Thoracic aorta (tissue), 2 donors: ENCODE measurements at regions not wholly inside any gene's neighbourhood (a gene's known extent, or its start where the extent isn't known, plus 50 kb on each side); places are given as distances from the start of the nearest gene placed in this dataset.

Experiments used
- ATAC-seq: fragments of 150-250 bp; one replicate; pipeline ENCODE4 v1.8.0; 2017; ENCODE audit warnings: low read depth; ENCODE audit not compliant: insufficient number of reproducible peaks, low FRiP score
- DNase-seq: peaks from one replicate; pipeline ENCODE4 v3.0.0-alpha.2; 2020; ENCODE audit warnings: low spot score
- H3K27ac ChIP-seq, 2 donors: fragments of 200-600 bp; sonication (generic); 1 replicate in 1 of 2; 2 replicates in 1 of 2; pipeline ENCODE4 v1.5.1; 2016; ENCODE audit warnings: mild to moderate bottlenecking in 2 of 2, moderate library complexity in 2 of 2
- H3K27me3 ChIP-seq: fragments of 200-600 bp; sonication (generic); replicated peaks from 2 replicates; pipeline ENCODE4 v1.6.0; 2016; ENCODE audit warnings: mild to moderate bottlenecking; ENCODE audit not compliant: insufficient read depth
- H3K36me3 ChIP-seq: fragments of 200-600 bp; sonication (generic); one replicate; pipeline ENCODE4 v1.5.1; 2016
- H3K4me1 ChIP-seq, 2 donors: fragments of 200-600 bp; sonication (generic); 1 replicate in 1 of 2; 2 replicates in 1 of 2; pipeline versions ENCODE4 v1.5.1 to v1.6.0; 2016; ENCODE audit warnings: low read depth in 2 of 2, mild to moderate bottlenecking in 1 of 2; ENCODE audit not compliant: control insufficient read depth in 1 of 2
- H3K4me3 ChIP-seq: fragments of 200-600 bp; sonication (generic); 2 replicates; pipeline ENCODE4 v1.5.1; 2016; ENCODE audit warnings: mild to moderate bottlenecking
- H3K9me3 ChIP-seq: fragments of 200-600 bp; sonication (generic); 2 replicates; pipeline ENCODE4 v1.5.1; 2016
- TF ChIP-seq, protein P1 (sequence below): fragments of 200-600 bp; sonication (generic); IDR thresholded peaks from one replicate; pipeline ENCODE4 v1.5.1; 2019; ENCODE audit warnings: antibody characterized with exemption

DNA sequence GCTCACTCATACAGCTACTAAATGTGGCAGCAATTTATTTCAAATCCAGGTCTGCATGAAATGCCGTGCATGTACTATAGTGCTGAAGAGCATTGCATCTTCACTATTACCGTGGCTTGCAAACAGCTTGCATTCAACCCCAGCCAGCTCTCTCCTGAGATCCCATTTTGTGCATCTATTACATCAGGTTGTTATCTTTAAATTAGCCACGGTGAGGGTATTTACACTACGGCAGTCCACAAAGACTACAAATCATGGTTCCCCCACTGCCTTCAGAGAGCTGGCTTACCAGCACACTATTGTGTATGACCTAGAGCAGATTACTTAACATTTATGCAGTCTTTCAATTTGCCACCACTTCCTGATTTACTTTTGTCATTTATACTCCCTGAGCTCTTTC, 621.3 kb upstream of the LRATD1 start:
- H3K27me3 ChIP-seq = no peaks in the 10 kb centered on the region
- H3K4me3 ChIP-seq = no peak overlapping the region
- H3K36me3 ChIP-seq = no peaks in the 10 kb centered on the region
- no peaks in the 10 kb centered on the region for H3K9me3 ChIP-seq
- TF ChIP-seq, protein P1, sequence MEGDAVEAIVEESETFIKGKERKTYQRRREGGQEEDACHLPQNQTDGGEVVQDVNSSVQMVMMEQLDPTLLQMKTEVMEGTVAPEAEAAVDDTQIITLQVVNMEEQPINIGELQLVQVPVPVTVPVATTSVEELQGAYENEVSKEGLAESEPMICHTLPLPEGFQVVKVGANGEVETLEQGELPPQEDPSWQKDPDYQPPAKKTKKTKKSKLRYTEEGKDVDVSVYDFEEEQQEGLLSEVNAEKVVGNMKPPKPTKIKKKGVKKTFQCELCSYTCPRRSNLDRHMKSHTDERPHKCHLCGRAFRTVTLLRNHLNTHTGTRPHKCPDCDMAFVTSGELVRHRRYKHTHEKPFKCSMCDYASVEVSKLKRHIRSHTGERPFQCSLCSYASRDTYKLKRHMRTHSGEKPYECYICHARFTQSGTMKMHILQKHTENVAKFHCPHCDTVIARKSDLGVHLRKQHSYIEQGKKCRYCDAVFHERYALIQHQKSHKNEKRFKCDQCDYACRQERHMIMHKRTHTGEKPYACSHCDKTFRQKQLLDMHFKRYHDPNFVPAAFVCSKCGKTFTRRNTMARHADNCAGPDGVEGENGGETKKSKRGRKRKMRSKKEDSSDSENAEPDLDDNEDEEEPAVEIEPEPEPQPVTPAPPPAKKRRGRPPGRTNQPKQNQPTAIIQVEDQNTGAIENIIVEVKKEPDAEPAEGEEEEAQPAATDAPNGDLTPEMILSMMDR = no peak
- DNase-seq = no peak
- H3K27ac ChIP-seq = no peak overlapping the region
- no peaks in the 10 kb centered on the region for H3K4me1 ChIP-seq
- no peak for ATAC-seq

DNA sequence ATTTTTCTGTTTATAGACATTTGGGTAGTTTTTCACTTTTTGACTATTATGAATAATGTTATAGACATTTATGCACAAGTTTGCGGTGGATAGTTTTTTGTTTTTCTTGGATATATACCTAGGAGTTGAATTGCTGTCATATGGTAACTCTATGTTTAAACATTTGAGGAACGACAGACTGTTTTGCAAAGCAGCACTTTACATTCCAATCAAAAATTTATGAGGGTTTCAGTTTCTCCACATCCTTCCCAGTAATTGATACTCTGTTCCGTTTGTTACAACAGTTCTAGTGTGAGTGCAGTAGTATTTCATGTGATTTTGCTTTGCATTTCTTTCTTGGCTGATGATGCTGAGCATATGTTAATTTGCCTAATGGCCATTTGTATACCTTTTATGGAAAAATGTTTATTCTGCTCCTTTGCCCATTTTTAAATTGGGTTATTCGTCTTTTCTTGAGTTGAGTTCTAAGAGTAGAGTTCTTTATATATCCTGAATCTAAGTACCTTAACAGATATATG, 617.3 kb upstream of the LRATD1 start:
- H3K9me3 ChIP-seq = no peaks in the 10 kb centered on the region
- DNase-seq = no peak
- TF ChIP-seq, protein P1 = no peak

GRCh38 chr2:14016289-14016955, 616.1 kb upstream of the LRATD1 start:
- Histone ChIP-seq H3K9me3 (no peaks in the 10 kb centered on the region), H3K36me3 (no peaks in the 10 kb centered on the region), H3K4me3 (no peak overlapping the region), H3K4me1 (no peaks in the 10 kb centered on the region), H3K27me3 (no peaks in the 10 kb centered on the region), H3K27ac (no peak overlapping the region)
- DNase-seq (no peak), ATAC-seq (no peak)
- TF ChIP-seq, protein P1 = no peak

More for the DNA sequence above, 617.3 kb upstream of the LRATD1 start:
- no peaks in the 10 kb centered on the region for H3K27me3 ChIP-seq
- H3K4me3 ChIP-seq = no peak overlapping the region
- ATAC-seq = no peak
- no peaks in the 10 kb centered on the region for H3K4me1 ChIP-seq
- no peaks in the 10 kb centered on the region for H3K36me3 ChIP-seq
- H3K27ac ChIP-seq = no peak overlapping the region

- ATAC-seq (no peak), DNase-seq (no peak)
- TF ChIP-seq, protein P1 = no peak
- Histone ChIP-seq H3K36me3 (no peaks in the 10 kb centered on the region), H3K4me3 (no peak overlapping the region), H3K4me1 (no peaks in the 10 kb centered on the region), H3K27ac (no peak overlapping the region), H3K27me3 (no peaks in the 10 kb centered on the region), H3K9me3 (no peaks in the 10 kb centered on the region)
Measured at GRCh38 chr2:14018620-14019019, 613.9 kb upstream of the LRATD1 start.

DNA sequence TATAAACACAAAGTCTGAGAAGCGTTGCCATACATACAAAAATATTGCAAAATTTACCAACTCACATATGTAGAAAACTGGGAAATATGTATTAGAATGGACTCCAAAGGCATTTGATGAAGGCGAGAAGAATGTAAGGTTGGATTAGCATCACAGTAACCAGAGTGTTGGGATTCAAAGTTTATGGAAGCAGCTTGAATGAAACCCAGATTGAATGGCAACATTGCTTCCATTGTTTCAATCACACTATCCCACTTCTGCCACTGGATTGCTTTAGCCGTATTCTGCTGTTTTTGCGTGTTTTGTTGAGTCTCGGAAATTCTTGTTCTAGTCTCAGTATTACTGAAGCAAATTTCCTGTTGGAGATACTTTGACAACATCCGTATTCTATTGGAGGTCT, 609.0 kb upstream of the LRATD1 start:
- no peak for DNase-seq
- ATAC-seq = no peak
- Histone ChIP-seq H3K27me3 (no peaks in the 10 kb centered on the region), H3K4me1 (no peaks in the 10 kb centered on the region), H3K9me3 (no peaks in the 10 kb centered on the region), H3K27ac (no peak overlapping the region), H3K4me3 (no peak overlapping the region), H3K36me3 (no peaks in the 10 kb centered on the region)
- TF ChIP-seq, protein P1 = no peak
